ENCODE measurements at regions not wholly inside any gene's neighbourhood (a gene's known extent, or its start where the extent isn't known, plus 50 kb on each side); places are given as distances from the start of the nearest gene placed in this dataset.
"Not testable (repeated sequence)": the region's sequence is repeated elsewhere in the genome, so short reads cannot be mapped to it uniquely, and the experiment has no call there.

- H3K4me3 ChIP-seq (replicated peaks; ENCODE audit: low read depth, low read length): no peak overlapping the region
These were observed 361.4 kb upstream of the RPS23 start for GRCh38 chr5:82639393-82640144.

GRCh38 chr5:82636591-82636990 lies 358.4 kb upstream of the RPS23 start:
- no peak for DNase-seq (ENCODE audit: low read depth)
- no peak for TF ChIP-seq CTCF (IDR thresholded peaks at IDR 0.05; ENCODE audit: low read length, missing control alignments)

More at GRCh38 chr5:82639393-82640144, 361.4 kb upstream of the RPS23 start:
- DNase-seq (ENCODE audit: low read depth): no peak
- TF ChIP-seq CTCF (IDR thresholded peaks at IDR 0.05; ENCODE audit: low read length, missing control alignments): no peak

DNA sequence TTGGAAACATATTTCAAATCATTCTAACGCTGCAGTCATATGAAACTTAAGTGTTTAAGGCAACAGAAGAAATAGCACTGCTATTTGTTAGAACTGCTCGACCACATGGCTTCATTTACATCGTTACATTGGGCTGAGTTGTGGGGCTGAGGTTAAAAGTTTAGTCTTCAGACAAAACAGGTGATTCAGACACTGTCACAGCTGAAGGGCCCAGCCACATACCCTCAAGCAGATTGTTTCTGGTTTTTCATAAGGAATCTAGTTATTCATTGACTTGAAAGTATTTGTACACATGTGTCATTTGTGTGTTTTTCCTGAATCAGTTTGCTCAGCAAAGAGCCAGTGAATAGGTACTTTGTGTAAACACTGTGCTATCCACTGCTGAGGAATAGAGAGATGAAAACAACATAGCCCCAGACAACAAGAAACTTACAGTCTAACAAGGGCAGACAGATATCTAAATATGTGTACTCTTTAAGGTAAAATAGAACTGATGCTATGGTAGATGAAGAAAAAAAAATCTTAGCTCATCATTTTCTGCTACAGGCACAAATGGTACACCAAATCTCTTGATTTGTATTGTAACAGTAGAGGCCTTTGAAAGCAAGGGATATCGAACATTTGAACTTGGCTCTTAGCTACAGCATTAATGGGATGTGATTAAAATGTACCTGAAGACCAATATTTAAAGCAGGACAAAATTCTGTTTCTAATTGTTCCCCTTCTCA lies 357.6 kb upstream of the RPS23 start:
- no peak for TF ChIP-seq CTCF (IDR thresholded peaks at IDR 0.05; ENCODE audit: low read length, missing control alignments)

More at GRCh38 chr5:82636591-82636990, 358.4 kb upstream of the RPS23 start:
- H3K4me3 ChIP-seq (replicated peaks; ENCODE audit: low read depth, low read length): no peak overlapping the region

DNA sequence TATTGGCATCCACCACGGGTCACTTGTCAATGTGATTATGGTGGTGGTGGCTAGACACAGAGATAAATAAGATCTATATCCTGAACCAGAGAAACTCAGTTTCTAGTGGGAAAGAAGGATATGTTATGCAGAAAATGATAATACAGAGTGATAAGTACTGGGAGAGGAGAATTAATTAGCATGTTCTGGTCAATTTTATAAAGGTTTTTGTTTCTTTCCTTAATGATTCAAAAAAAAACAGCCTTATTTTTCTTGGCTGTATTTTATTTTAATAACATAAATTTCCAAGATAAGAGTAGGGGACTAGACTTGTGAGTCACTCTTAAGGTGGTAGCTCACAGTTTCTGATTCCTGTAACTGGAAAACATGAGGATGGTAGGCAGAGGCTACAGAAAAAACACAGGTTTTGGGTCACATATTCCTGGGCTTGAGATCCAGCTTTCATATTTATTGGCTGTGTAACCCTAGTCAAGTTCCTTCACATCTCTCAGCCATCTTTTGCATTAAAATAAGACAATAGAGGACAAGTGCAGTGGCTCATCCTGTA lies 350.3 kb upstream of the RPS23 start:
- H3K4me3 ChIP-seq (replicated peaks; ENCODE audit: low read depth, low read length): no peak overlapping the region
- no peak for TF ChIP-seq CTCF (IDR thresholded peaks at IDR 0.05; ENCODE audit: low read length, missing control alignments)
- peak; percentile 45 for DNase-seq (ENCODE audit: low read depth)

More for the DNA sequence above, 357.6 kb upstream of the RPS23 start:
- DNase-seq (ENCODE audit: low read depth): peak; percentile 18
- no peak overlapping the region for H3K4me3 ChIP-seq (replicated peaks; ENCODE audit: low read depth, low read length)

DNA sequence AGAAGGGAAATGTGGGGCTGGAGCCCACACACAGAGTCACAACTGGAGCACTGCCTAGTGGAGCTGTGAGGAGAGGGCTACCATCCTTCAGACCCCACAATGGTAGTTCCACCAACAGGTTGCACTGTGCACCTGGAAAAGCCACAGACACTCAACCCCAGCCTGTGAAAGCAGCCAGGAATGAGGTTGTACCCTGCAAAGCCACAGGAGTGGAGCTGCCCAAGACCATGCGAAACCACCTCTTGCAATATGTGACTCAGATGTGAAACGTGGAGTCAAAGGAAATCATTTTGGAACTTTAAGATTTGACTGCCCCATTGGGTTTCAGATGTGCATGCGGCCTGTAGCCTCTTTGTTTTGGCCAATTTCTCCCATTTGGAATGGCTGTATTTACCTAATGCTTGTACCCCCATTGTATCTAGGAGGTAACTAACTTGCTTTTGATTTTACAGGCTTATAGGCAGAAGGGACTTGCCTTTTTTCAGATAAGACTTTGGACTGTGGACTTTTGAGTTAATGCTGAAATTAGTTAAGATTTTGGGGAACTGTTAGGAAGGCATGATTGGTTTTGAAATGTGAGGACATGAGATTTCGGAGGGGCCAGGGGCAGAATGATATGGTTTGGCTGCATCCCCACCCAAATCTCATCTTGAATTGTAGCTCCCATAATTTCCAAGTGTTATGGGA lies 348.9 kb upstream of the RPS23 start:
- not testable (repeated sequence) for H3K4me3 ChIP-seq (replicated peaks; ENCODE audit: low read depth, low read length); DNase-seq (ENCODE audit: low read depth)

GRCh38 chr5:82626012-82626411 lies 347.9 kb upstream of the RPS23 start:
- not testable (repeated sequence) for DNase-seq (ENCODE audit: low read depth); H3K4me3 ChIP-seq (replicated peaks; ENCODE audit: low read depth, low read length)

- no peak for DNase-seq (ENCODE audit: low read depth)
- H3K4me3 ChIP-seq (replicated peaks; ENCODE audit: low read depth, low read length): no peak overlapping the region
- no peak for TF ChIP-seq CTCF (IDR thresholded peaks at IDR 0.05; ENCODE audit: low read length, missing control alignments)
These were observed 345.9 kb upstream of the RPS23 start for GRCh38 chr5:82624062-82624461.
